Neural cell (in vitro differentiated cells): ENCODE measurements at regions not wholly inside any gene's neighbourhood (a gene's known extent, or its start where the extent isn't known, plus 50 kb on each side); places are given as distances from the start of the nearest gene placed in this dataset.

Experiments
- CTCF ChIP-seq: fragments of 450-650 bp; IDR thresholded peaks from 2 replicates; pipeline ENCODE4 v1.5.1; 2014; ENCODE audit warnings: antibody characterized with exemption, mild to moderate bottlenecking, moderate library complexity; ENCODE audit not compliant: poor library complexity, severe bottlenecking
- EZH2 ChIP-seq: fragments of 200-600, 300-800 bp; shearing (Covaris generic), sonication (generic); IDR thresholded peaks from 2 replicates; pipeline ENCODE4 v1.6.1; 2014; ENCODE audit warnings: antibody characterized with exemption, low read length, borderline replicate concordance, mild to moderate bottlenecking; ENCODE audit not compliant: insufficient read depth, poor library complexity, severe bottlenecking
- MXI1 ChIP-seq: fragments of 450-650 bp; conservative IDR thresholded peaks from 2 replicates; pipeline ENCODE4 v1.6.1; 2014; ENCODE audit warnings: antibody characterized with exemption, mild to moderate bottlenecking; ENCODE audit not compliant: poor library complexity, severe bottlenecking
- POLR2AphosphoS5 ChIP-seq: IDR thresholded peaks from 2 replicates; pipeline ENCODE4 v1.6.1; 2012
- REST ChIP-seq: IDR thresholded peaks from 2 replicates; pipeline ENCODE4 v1.6.1; 2012; ENCODE audit warnings: borderline replicate concordance

- no peak for TF ChIP-seq POLR2AphosphoS5
- no peak for TF ChIP-seq CTCF
- no peak for TF ChIP-seq EZH2
- TF ChIP-seq MXI1, result no peak
- no peak for TF ChIP-seq REST
Measured at GRCh38 chr1:185632659-185633423, 101.3 kb upstream of the HMCN1 start.
